HEK293T (cell line): ENCODE measurements at regions not wholly inside any gene's neighbourhood (a gene's known extent, or its start where the extent isn't known, plus 50 kb on each side); places are given as distances from the start of the nearest gene placed in this dataset.

Experiments used
- ARNT ChIP-seq: fragments of 450-650 bp; IDR thresholded peaks from 2 replicates; pipeline ENCODE4 v1.6.1; 2017; ENCODE audit warnings: mild to moderate bottlenecking
- BHLHE40 ChIP-seq: fragments of 450-650 bp; IDR thresholded peaks from 2 replicates; pipeline ENCODE4 v1.6.1; 2016; ENCODE audit warnings: mild to moderate bottlenecking, moderate library complexity, borderline replicate concordance
- CTBP1 ChIP-seq: fragments of 450-650 bp; IDR thresholded peaks from 2 replicates; pipeline ENCODE4 v1.6.1; 2016; ENCODE audit warnings: borderline replicate concordance
- ELF4 ChIP-seq: fragments of 450-650 bp; IDR thresholded peaks from 2 replicates; pipeline ENCODE4 v1.6.1; 2017; ENCODE audit warnings: antibody characterized with exemption
- FOXA1 ChIP-seq: fragments of 450-650 bp; IDR thresholded peaks from 2 replicates; pipeline ENCODE4 v1.6.1; 2016; ENCODE audit warnings: mild to moderate bottlenecking
- FOXK2 ChIP-seq: fragments of 450-650 bp; IDR thresholded peaks from 2 replicates; pipeline ENCODE4 v1.6.1; 2016; ENCODE audit warnings: mild to moderate bottlenecking
- FOXM1 ChIP-seq: fragments of 450-650 bp; IDR thresholded peaks from 2 replicates; pipeline ENCODE4 v1.6.1; 2017; ENCODE audit warnings: mild to moderate bottlenecking, borderline replicate concordance
- HDGF ChIP-seq: fragments of 450-650 bp; IDR thresholded peaks from 2 replicates; pipeline ENCODE4 v1.6.1; 2017; ENCODE audit warnings: antibody characterized with exemption, borderline replicate concordance
- LEF1 ChIP-seq: fragments of 450-650 bp; IDR thresholded peaks from 2 replicates; pipeline ENCODE4 v1.6.1; 2017; ENCODE audit warnings: mild to moderate bottlenecking, borderline replicate concordance
- NFRKB ChIP-seq: fragments of 450-650 bp; IDR thresholded peaks from 2 replicates; pipeline ENCODE4 v1.6.1; 2016; ENCODE audit warnings: mild to moderate bottlenecking, moderate library complexity
- SP1 ChIP-seq: fragments of 450-650 bp; IDR thresholded peaks from 2 replicates; pipeline ENCODE4 v1.6.1; 2017
- SUZ12 ChIP-seq: fragments of 450-650 bp; IDR thresholded peaks from 2 replicates; pipeline ENCODE4 v1.6.1; 2016; ENCODE audit warnings: mild to moderate bottlenecking
- TARDBP ChIP-seq: fragments of 450-650 bp; IDR thresholded peaks from 2 replicates; pipeline ENCODE4 v1.6.1; 2016
- TF ChIP-seq, protein P1 (sequence below): fragments of 450-650 bp; IDR thresholded peaks from 2 replicates; pipeline ENCODE4 v1.6.1; 2016

DNA sequence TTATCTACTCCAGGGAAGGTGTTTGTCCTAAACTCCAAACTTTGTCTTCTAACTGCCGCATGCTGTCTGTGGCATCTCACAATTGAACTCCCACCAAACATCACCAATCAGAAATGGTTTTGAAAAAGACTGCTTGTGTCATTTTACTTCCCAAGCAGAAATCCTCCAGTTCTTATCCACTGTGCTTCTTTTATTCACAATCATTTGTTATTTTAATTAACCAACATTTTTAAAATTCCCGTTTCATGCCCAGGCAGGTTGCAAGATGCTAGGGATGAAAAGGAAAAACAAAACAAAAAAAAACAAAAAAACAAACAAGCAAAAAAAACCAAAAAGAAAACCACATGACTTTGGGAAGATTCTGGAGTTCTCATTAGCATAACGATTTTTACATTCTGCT, 63.5 kb upstream of the RAB27B start:
- TF ChIP-seq ELF4 (no peak), TARDBP (no peak), BHLHE40 (no peak), SP1 (no peak), FOXK2 (no peak), FOXM1 (no peak), HDGF (no peak), ARNT (no peak), SUZ12 (no peak), NFRKB (no peak), CTBP1 (no peak), FOXA1 (no peak), LEF1 (no peak)
- TF ChIP-seq, protein P1, sequence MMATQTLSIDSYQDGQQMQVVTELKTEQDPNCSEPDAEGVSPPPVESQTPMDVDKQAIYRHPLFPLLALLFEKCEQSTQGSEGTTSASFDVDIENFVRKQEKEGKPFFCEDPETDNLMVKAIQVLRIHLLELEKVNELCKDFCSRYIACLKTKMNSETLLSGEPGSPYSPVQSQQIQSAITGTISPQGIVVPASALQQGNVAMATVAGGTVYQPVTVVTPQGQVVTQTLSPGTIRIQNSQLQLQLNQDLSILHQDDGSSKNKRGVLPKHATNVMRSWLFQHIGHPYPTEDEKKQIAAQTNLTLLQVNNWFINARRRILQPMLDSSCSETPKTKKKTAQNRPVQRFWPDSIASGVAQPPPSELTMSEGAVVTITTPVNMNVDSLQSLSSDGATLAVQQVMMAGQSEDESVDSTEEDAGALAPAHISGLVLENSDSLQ, result no peak
